HG02970 (cell line): ENCODE measurements at regions not wholly inside any gene's neighbourhood (a gene's known extent, or its start where the extent isn't known, plus 50 kb on each side); places are given as distances from the start of the nearest gene placed in this dataset.

ENCODE experiments used
- ATAC-seq: cut with Tn5 transposase; IDR thresholded peaks from one replicate; pipeline ENCODE4 v1.9.1; 2021; ENCODE audit warnings: mild to moderate bottlenecking, moderate library complexity, moderate number of reproducible peaks; ENCODE audit not compliant: unreplicated experiment, low FRiP score

DNA sequence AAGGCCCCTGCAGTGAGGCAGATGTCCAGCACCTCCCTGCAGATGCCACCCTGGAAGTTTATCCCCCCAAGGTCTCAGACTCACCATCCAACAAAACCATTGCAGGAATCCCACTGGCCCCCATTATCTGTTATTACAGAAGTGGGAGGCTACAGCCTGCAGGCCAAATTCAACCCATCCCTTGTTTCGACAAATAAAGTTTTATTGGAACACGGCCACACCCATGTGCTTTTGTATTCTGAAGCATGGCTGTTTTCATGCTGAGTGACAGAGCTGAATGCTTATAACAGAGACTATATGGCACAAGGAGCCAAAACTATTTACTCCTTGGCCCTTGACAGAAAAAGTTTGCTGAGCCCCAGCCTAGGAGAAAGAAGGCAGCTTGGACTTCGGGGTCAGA lies 428.8 kb downstream of the CDK5RAP2 start:
- ATAC-seq = no peak

GRCh38 chr9:120138955-120139354 lies 441.0 kb downstream of the CDK5RAP2 start:
- ATAC-seq = no peak

- ATAC-seq = no peak
Measured at GRCh38 chr9:120137186-120137840, 442.7 kb downstream of the CDK5RAP2 start.

DNA sequence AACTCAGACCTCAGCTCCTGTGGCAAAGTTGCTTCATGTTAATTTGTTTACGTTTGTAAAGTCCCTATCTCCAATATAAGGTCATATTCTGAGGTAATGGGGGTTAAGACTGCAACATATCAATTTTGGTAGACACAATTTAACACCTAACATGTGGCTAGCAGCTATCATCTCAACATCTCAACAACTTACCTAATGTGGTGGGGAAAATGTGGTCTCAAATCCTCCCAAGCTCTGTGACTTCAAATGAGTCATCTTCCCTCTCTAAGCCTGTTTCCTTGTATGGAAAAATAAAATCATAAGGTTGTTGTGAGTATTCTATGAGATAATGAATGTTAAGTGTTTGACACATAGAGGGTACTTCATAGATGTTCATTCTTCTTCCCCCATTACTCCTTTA lies 443.3 kb downstream of the CDK5RAP2 start:
- ATAC-seq = no peak

- ATAC-seq = no peak
Measured at GRCh38 chr9:120117081-120117480, 462.9 kb downstream of the CDK5RAP2 start.

DNA sequence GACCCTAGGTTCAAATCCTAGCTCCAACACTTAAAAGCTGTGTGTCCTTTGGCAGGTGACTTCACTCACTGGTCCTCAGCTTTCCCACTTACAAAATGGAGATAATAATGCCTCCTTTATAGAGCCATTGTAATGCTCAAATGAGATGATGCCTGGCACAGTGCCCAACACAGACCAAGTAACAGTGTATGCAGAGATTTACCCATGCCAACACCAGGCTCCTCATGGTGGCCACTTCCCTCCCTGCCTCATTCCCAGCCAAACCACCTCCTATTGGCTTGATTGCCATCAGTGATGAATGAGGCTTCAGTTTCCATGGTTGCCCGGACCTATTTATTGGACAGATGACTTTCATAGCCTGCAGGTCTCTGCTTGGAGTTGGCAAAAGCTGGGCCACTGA lies 469.4 kb downstream of the CDK5RAP2 start:
- ATAC-seq = no peak

DNA sequence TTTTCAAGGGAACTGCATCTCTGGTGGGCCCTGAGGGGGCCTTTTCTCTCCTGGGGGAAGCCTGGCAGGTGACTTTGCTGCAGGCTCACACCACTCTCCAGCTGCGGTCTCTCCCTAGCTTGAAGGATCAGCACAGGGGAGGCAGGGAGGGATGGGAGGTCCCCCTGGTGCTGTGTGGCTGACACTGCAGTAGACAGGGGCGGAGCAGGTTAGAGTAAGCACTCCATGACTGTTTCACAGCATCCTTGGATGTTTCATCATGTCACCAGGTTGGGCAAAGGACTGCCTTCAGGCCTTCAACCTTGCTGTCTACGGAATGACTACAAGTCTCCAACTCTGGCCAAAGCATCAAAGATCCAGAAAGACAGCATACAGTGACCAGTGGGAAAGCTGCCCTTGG lies 470.7 kb downstream of the CDK5RAP2 start:
- no peak for ATAC-seq

DNA sequence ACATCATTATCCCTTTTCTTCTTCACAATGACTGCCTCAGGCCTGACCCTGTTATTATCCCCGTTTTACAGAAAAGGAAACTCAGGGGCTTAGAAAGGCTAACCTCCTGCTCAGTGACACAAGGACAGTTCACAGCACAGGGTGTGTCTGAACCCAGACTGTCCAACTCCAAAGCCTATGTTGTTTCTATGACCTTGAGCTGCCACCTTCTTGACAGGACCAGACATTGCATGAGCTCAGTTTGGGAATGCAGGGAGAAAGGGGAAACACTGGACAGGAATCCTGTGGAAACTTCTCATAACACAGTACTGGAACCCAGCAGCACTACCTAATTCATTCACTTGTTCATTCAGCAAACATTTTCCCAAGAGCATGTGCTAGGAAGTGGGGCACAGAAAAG lies 472.8 kb downstream of the CDK5RAP2 start:
- no peak for ATAC-seq

DNA sequence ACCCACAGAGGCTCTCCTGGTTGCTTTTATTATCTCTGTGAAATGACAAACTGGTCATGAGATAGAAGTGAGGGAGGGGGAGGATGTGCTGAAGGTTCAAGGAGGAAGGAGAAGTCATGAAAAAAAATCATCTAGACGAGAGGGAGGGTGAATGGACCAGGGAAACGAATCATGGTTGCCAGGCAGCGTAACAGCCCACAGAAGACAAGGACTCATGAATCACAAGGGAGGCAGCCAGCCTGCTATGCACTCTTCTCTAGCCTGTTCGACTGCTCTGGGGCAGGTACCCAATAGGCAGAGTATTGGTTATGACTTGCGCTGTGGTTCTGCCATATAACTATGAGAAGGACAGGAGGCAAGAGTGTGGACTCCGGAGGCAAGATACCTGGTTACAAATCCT lies 475.2 kb downstream of the CDK5RAP2 start:
- ATAC-seq = no peak

GRCh38 chr9:120100595-120100994 lies 479.4 kb downstream of the CDK5RAP2 start:
- ATAC-seq = no peak

DNA sequence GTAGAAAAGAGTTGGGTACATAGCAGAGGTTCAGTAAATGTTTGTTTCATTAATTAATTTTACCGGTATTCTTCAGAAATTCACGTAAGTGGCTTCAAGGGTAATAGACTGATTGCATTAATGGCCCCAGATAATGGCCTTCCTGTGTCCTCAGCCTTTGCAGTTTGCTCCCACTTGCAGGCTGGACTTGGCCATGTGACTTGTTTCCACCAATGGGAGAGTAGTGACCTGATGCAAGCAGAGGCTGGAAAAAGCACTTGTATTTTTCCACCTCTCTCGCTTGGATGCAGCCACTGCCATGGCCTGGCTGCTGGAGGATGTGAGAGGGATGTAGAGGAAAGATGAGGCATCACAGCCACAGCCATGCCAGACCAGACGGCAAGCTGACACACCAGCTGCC lies 480.9 kb downstream of the CDK5RAP2 start:
- ATAC-seq = no peak

GRCh38 chr9:120098584-120098983 lies 481.4 kb downstream of the CDK5RAP2 start:
- ATAC-seq = no peak

DNA sequence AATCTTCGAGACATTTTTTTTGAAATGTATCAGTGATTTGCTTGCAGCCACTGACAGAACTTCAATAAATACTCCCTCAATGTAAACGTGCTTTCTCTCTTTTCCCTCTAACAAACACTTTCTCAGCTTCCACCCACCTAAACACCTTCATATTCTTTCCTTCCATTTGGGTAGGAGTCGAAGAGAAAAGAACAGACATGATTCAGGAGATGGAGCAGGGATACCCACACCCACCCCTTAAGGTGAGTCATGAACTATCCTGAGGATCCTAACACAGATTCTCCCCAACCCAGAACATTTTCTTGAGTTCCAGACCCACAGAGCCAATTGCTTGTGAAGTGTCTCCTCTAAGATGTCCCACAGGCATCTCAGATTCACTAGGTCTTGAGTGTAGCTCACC lies 488.8 kb downstream of the CDK5RAP2 start:
- no peak for ATAC-seq

GRCh38 chr9:120080849-120081248 lies 499.1 kb downstream of the CDK5RAP2 start:
- ATAC-seq = no peak

DNA sequence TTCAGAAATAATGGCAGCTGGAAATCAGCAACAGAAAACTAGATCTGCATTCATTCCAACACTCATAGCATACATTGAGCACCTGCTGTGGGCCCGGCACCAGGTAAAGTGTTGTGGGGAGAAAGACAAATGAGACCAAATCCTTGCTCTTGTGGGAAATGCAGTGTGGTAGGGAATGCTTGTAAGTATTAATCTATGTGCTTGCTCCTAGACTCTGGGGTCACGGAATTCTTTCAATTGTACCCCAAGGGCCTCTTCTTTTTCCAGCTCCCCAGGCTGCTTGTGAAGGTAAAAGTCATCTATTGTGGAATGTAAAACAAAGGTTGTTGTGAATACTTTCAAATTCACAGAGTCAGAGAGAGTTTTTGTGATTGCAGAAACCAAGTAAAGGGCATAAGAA lies 501.9 kb downstream of the CDK5RAP2 start:
- no peak for ATAC-seq

DNA sequence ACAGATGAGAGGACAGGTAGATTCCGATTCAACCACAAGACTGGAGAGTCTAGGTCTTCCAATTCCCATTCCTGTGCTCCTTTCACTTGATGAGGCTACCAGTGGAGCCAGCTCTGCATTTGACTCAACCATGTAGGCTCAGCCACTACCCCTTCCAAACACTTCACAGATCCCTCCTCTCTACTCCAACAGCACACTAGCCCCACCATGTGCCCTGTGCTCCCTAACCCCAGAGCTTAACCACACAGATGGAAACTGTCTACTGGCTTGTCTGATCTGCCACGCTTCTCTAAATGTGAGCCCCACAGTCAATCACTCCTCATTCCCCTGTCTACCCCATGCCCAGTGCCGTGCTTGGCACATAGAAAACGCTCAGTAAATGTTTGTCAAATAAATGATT lies 508.2 kb downstream of the CDK5RAP2 start:
- ATAC-seq = no peak

DNA sequence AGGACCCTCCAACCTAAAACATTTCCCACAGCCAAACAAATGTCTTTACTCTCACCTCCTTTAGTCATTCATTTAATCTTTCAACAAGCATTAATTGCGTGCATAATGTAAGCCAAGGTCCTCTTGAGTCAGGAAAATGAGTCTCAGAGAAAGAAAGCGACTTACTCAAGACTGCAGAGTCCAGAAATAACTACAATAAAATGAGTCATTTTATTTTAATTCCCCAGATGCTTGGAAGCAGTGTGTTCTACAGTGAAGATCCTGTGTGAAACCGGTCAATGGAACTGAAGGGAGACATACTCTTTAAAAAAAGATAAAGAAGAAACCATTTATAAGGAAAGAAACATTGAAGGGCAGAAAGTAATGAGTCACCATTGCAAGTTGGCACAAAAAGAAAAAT lies 513.7 kb downstream of the CDK5RAP2 start:
- ATAC-seq = no peak

DNA sequence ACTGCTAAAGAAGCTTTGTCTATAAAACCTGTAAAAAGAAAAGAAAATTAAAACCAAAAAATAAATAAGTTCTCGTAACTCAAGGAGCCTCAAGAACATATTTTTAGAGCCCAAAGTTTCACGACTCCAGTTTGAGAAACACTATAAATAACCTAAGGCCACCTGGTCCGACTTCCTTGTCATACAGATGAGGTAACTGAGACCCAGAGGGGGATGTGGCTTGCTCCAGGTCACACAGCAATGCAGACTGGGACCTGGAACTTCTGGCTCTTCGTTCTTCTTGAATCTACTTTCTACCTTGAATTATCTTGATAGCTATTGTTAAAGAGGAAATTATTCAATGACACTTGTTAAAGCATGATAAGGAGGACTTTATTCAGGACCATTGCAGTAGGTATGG lies 514.8 kb downstream of the CDK5RAP2 start:
- no peak for ATAC-seq

GRCh38 chr9:120045011-120045410 lies 535.0 kb downstream of the CDK5RAP2 start:
- ATAC-seq = no peak

DNA sequence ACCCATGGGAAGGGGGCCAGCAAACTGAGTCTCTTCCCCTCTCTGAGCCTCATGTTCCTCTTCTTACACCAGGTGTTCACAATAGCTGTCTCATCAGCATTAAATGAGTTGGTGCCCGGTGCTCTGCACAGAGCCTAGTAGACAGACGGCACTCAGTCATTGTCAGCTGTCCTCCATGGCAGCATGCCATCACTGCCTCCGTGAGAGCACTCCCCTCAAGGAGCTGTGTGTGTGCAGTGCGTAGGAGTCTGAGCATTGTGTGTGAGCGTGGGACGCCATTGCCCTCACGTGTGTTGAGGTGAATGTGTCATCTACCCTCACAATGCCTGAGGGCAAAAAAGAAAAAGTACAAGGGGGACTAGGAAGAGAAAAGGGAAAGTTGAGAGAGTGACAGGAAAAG lies 536.5 kb downstream of the CDK5RAP2 start:
- no peak for ATAC-seq

DNA sequence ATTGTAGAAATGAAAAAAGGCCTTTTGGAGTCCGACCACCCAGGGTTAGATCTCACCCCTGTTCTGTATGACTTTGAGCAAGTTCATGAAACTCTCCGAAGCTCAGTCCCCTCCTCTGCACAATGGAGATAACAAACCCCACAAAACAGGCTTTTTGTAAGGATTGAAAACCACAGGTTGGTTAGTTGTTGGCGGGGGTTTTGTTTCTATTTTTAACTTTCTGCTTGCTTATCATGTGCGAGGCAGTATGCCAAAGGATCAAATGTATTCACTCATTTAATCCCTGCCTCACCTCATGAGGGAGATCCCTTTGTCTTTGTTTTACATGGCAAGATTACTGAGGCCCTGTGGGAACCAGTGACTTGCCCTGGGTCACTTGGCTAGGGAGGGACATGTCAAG lies 539.1 kb downstream of the CDK5RAP2 start:
- ATAC-seq = no peak

DNA sequence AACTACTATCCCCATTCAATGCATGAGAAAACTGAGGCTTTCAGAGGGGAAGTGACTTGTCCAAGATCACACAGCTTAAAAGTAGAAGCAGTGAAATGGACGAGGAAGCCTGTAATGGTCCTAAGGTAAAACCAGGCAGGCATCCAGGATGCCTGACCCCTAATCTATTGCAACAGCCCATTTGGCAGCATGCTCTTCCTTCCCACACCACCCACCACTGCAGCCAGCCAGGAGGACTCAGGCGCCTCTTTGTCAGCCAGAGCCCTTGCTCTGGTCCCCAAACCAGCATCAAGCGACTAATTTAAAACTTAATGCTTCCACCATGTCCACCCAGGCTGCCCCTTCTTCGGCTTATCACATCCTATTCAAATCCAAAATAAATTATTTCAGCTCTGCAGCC lies 541.6 kb downstream of the CDK5RAP2 start:
- no peak for ATAC-seq

DNA sequence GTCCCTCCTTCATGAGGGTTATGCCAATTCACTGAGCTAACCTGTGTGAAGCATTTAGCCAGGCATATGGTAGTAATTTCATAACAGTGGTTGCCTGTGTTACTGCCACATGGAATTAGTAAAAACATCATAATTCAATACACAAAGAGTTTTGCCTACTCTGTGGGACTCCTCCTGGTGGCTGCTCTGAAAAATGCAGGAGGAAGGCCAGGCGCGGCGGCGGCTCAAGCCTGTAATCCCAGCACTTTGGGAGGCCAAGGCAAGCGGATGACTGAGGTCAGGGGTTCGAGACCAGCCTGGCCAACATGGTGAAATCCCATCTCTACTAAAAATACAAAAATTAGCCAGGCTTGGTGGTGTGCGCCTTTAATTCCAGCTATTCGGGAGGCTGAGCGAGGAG lies 547.3 kb downstream of the CDK5RAP2 start:
- ATAC-seq = no peak
